ENCODE measurements at regions not wholly inside any gene's neighbourhood (a gene's known extent, or its start where the extent isn't known, plus 50 kb on each side); places are given as distances from the start of the nearest gene placed in this dataset.

DNA sequence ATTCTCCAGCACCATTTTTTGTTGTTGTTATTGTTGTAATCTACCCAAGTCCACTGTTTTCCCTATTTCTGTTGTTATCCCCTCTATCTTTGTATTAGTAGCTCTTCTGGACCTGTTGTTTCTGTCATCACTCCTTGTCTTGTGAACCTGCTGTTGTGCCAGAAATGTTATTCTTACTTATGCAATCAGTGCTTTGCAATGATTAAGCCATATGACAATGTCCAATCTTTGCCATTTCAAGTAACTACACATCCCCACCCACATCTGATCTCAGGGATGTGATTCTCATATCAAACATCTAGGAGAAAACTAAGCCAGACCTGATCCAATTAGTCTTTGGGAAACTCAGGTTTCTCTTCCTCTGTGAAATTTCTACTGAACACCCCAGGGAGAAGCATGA is 472.6 kb upstream of the KLHL1 start:
- TF ChIP-seq, protein P1, sequence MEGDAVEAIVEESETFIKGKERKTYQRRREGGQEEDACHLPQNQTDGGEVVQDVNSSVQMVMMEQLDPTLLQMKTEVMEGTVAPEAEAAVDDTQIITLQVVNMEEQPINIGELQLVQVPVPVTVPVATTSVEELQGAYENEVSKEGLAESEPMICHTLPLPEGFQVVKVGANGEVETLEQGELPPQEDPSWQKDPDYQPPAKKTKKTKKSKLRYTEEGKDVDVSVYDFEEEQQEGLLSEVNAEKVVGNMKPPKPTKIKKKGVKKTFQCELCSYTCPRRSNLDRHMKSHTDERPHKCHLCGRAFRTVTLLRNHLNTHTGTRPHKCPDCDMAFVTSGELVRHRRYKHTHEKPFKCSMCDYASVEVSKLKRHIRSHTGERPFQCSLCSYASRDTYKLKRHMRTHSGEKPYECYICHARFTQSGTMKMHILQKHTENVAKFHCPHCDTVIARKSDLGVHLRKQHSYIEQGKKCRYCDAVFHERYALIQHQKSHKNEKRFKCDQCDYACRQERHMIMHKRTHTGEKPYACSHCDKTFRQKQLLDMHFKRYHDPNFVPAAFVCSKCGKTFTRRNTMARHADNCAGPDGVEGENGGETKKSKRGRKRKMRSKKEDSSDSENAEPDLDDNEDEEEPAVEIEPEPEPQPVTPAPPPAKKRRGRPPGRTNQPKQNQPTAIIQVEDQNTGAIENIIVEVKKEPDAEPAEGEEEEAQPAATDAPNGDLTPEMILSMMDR (IDR thresholded peaks at IDR 0.05), result no peak
- TF ChIP-seq POLR2A (IDR thresholded peaks at IDR 0.05), result no peak

Measured in ovary (tissue), 3 donors.